T47D (cell line): ENCODE measurements at regions not wholly inside any gene's neighbourhood (a gene's known extent, or its start where the extent isn't known, plus 50 kb on each side); places are given as distances from the start of the nearest gene placed in this dataset.

ENCODE experiments used
- DNase-seq, 2 experiments: peaks; one replicate each; pipeline versions ENCODE4 v3.0.0 to v3.0.0-alpha.2; 2011 to 2012; ENCODE audit warnings: low read depth in 1 of 2, low spot score in 1 of 2
- JUND ChIP-seq: IDR thresholded peaks from 2 replicates; pipeline ENCODE4 v1.6.1; 2012; ENCODE audit warnings: low read depth
- in situ Hi-C: cut with HindIII; loops from 2 replicates; pipeline ENCODE4 v1.10.0; 2016; ENCODE audit warnings: low sequenced_read_pairs, low pct_unique_long_range_greater_than_20kb

GRCh38 chr4:14834382-14834781, 167.9 kb upstream of the CPEB2 start:
- peak in 1 of 2 experiments; percentile 10 for DNase-seq
- in situ Hi-C loops = no loop called here
- TF ChIP-seq JUND = no peak

DNA sequence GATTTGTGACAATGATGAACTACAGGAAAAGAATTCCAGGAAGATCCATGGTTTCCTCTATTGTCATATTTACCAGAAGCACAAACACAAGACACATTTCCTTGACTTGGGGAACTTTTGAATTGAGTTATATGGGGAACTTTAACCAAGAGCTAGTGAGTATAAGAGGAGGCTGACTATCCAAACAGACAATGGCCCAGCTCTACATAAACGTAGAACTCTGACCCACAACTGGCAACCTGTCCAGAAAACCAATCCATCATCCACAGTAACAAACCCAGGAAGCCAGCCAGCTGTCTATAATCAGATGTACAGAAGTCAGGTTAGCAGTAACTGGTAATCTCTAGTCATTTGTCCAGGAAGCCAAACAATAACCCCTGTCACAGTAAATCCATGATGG, 167.0 kb upstream of the CPEB2 start:
- in situ Hi-C loops = no loop called here
- no peak for DNase-seq
- no peak for TF ChIP-seq JUND

GRCh38 chr4:14835708-14836425, 166.4 kb upstream of the CPEB2 start:
- DNase-seq = no peak
- in situ Hi-C loops = no loop called here
- TF ChIP-seq JUND = no peak

DNA sequence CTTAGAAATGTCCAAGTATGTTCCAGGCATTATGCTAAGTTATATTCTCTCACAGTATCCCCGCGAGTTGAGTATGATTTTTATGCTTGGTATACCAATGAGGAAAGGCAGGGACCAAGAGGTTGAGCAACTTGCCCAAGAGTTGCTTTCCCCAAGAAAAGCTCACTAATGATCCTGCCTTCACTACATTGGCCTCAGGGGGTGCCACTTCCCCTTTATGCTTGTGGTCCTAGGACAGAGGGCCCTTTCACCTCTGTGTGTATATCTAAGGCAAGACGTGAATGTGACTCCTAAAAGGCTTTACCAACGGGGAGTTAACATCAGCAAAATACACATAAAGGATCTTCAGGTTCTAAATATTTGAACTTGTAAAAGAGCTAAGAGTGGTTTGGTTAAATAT, 164.4 kb upstream of the CPEB2 start:
- in situ Hi-C loops = no loop called here
- no peak for TF ChIP-seq JUND
- no peak for DNase-seq

DNA sequence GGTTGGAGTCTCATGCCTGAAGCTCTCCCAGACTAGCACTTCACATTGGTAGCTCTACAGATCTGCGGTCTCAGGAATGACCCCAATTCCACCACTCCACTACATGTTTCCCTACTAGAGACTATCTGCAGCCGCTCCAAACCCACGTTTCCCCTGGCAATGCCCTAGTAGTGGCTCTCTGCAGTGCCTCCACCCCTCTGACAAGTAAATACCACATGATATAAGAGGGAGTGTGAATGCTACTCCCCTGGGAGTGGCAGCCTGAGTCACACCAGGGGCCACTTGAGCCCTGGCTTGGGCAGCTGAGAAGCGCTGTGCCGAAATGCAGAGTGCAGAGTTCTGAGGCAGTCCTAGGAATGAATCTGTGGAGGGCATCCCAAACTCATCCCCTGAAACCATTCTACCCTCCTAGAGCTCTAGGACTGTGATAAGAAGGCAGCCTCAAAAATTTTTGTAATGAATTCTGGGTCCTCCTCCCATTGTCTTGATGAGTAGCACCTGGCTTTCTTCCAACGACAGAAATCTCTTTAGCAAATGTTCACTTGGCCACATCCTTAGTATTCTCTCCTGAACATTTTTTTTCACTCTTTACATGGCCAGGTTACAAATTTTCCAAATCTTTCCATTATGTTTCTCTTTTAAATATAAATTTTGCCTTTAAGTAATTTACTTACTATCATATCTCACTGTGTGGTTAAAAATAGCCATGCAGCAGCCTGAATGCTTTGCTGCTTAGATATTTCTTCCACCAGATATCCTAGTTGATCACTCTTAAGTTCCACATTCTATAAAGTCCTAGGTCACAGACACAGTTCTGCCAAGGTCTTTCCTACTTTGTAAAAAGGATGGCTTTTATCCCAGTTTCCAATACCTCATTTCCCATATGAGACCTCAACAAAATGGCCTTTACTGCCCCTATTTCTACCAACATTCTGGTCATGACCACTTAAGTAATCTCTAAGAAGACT, 160.2 kb upstream of the CPEB2 start:
- TF ChIP-seq JUND = no peak
- in situ Hi-C loops = no loop called here
- DNase-seq = no peak

GRCh38 chr4:14842964-14843630, 159.2 kb upstream of the CPEB2 start:
- no peak for DNase-seq
- no peak for TF ChIP-seq JUND
- in situ Hi-C loops = no loop called here

DNA sequence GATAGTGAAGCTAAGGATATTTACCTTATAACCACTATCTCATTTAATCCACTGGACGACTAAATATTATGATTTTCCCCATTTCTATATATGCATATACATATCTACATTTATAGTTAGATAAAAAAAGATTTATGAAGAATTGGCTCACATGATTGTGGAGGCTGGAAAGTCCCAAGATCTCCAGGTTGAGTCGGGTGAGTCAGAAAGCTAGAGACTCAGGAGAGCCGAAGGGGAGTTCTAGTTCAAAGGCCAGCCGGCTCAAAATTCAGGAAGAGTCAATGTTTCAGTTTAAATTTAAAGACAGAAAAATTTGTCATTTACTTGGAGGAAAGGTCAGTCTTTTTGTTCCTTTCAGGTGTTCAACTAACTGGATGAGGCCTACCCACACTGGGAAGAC, 158.2 kb upstream of the CPEB2 start:
- TF ChIP-seq JUND = no peak
- in situ Hi-C loops = no loop called here
- no peak for DNase-seq

GRCh38 chr4:14848229-14848628, 154.1 kb upstream of the CPEB2 start:
- DNase-seq = no peak
- no peak for TF ChIP-seq JUND
- in situ Hi-C loops = no loop called here

GRCh38 chr4:14850455-14851097, 151.7 kb upstream of the CPEB2 start:
- no peak for DNase-seq
- no peak for TF ChIP-seq JUND
- in situ Hi-C loops = no loop called here

GRCh38 chr4:14853176-14853943, 148.9 kb upstream of the CPEB2 start:
- in situ Hi-C loops = no loop called here
- TF ChIP-seq JUND = no peak

DNA sequence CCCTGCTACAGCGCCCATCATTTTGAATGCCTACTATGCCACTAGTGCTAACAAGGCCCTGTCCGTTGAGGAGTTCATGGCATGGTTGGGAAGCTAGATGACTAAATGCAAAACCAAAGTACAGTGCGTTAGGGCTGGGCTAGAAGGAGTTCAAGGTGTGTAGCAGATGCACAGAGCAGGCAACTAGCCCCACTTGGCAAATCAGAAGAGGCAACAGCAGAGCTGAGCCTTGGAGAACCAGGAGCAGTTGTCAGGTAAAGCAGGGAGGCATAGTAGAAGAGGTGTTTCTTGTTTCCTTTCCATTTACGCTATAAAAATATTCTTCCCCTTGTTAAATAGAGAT, 146.6 kb upstream of the CPEB2 start:
- in situ Hi-C loops = no loop called here
- no peak for TF ChIP-seq JUND
- DNase-seq = no peak

More at GRCh38 chr4:14853176-14853943, 148.9 kb upstream of the CPEB2 start:
- DNase-seq = peak; percentile 39 to 80
